NAMALWA (cell line): ENCODE measurements at regions not wholly inside any gene's neighbourhood (a gene's known extent, or its start where the extent isn't known, plus 50 kb on each side); places are given as distances from the start of the nearest gene placed in this dataset.

Source experiments
- DNase-seq: peaks from one replicate; pipeline ENCODE4 v3.0.0-alpha.2; 2015; ENCODE audit warnings: low spot score

GRCh38 chr16:48829336-48830310 lies 219.6 kb upstream of the N4BP1 start:
- DNase-seq = no peak

DNA sequence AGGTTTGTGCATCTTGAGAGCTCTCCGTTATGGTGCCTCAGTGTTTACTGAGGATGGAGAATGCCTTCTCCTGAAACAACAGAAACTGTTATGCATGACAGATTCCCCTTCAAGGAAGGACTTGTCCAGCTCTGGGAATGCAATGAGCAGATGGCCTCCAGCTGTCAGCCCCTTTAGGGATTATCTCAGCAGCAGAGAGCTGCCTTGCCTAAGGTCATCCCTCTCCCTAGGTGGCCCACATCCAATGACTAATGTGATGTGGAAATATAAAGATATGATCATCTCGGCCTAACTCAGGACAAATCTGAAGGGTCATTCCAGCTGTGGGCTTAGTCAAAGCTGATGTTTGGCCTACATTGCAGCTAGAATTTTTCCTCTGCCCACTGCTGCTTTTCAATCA lies 214.3 kb upstream of the N4BP1 start:
- no peak for DNase-seq

- DNase-seq = no peak
These were observed 212.5 kb upstream of the N4BP1 start for GRCh38 chr16:48822431-48822830.

DNA sequence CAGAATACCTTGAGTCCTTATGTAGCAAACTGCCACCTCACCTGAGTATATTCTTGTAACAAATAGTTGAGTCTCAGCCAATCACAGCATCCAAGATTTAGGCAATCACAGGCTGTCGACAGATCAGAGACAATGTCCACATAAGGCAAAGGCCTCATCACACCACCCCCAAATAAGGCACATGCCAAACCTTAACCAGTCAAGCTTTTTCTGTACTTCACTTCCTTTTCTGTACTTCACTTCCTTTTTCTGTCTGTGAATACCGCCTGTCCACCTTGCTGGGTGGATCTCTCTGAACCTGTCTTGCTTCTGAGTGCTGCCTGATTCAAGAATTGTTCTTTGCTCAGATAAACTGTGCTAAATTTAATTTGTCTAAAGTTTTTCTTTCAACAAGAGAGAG lies 210.4 kb upstream of the N4BP1 start:
- DNase-seq = no peak

DNA sequence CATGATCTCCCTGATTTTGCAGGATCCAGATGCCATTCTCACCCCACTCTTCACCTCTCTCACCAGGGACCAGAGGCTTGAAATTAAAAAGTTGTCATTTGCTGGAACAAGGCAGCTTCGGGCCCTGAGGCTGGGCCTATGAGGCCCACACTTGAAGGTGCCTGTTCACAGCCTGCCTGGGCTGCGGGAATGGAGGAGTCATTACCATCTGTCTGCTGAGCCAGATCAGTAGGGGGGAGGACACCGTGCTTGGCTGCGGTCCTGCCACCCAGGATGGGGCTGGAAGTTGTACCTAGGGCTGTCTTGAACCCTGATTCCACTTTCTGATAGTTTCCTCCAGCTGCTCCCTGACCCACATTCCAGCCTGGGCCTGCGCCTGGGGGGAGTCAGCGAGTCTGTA lies 208.3 kb upstream of the N4BP1 start:
- no peak for DNase-seq

DNA sequence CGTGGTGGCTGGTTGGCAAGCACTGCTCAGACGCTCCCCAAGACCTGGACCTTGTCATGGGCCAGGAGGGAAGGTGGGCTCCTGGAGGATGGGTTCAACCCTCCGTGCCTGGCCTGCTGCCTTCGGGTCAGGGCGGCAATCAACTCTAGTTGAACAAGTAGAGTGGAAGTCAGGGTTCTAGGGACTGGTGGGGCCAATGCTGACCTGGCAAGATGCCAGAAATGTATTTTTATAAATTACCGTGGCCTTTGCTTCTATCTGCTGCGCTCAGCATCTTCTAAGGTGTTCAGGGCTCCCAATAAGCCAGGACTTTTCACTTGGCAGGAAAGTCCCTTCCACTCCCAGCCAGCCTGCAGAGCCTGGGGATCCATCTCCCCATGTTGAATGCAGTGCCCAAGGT lies 207.1 kb upstream of the N4BP1 start:
- no peak for DNase-seq

DNA sequence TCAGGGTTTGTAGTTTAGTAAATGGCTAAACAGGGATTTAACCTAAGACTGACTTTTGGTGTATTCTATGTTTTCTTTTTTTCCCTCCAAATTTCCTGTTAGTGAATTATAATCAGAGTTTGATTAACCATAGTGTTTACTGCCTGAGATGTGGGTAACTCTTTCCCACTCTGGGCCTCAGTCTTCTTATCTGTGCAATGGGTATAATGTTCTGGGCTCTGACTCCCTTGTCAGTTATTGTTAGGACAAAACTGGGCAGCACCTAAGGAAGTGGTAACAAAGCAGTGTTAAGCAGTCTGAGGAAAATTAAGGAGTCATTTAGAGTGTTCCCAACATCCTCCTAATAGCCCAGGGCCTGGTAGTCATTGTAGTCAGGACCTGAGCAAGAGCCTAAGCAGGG lies 206.4 kb upstream of the N4BP1 start:
- DNase-seq = no peak

DNA sequence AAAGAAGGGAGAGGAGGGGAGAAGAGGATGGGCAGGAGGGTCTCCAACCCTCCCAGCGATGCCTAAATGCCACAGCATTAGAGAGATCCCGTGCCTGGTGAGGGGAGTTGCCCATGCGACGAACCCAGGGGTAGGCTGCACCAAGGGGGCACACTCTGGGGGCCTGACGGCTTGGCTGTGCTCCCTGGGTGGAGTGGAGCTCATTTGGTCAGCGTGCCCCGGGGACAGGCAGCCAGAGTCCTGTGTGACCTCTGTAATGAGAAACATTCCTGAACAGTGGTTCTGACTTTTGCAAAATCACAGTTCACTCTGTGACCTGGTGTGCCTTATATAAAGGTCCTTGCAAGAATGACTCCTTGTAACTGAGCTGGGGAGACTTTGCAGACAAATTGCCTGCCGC lies 205.0 kb upstream of the N4BP1 start:
- no peak for DNase-seq

DNA sequence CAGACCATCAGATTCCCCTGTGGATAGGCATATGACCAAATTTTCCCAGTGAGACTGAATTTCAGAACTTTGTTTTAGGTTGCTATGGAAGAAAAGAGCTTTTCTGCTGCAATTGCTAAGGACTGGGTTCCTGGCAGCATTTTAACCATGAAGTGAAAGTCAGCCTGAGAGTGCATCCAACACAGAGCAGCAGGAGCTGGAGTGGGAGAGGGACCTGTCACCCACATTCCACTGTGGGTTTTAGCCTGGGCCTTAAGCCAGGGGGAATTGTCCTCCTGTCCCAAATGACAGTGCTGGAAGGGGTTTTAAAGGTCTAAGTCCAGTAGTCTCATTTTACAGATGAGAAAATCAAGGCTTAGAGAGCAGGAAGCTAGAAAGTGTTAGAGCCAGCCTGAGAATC lies 203.5 kb upstream of the N4BP1 start:
- DNase-seq = no peak

DNA sequence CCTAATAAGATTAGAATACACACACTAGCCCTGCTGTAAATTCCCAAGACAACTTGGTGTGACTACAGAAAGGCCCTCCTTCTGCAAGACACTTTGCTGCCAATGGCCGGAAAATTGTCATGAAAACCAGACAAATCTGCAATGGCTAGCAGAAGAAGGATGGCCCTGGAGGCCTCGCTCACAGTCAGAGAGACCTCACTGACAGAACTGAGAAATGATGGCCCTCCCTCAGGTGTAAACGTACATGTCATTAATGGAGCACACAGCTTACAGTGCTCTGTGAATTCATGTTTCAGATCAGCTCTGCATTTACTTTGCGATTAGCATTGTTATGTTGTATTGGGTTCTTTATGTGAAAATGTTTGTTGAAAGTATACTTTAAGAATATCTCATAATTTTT lies 202.9 kb upstream of the N4BP1 start:
- no peak for DNase-seq

GRCh38 chr16:48811478-48811877 lies 201.5 kb upstream of the N4BP1 start:
- DNase-seq = no peak

DNA sequence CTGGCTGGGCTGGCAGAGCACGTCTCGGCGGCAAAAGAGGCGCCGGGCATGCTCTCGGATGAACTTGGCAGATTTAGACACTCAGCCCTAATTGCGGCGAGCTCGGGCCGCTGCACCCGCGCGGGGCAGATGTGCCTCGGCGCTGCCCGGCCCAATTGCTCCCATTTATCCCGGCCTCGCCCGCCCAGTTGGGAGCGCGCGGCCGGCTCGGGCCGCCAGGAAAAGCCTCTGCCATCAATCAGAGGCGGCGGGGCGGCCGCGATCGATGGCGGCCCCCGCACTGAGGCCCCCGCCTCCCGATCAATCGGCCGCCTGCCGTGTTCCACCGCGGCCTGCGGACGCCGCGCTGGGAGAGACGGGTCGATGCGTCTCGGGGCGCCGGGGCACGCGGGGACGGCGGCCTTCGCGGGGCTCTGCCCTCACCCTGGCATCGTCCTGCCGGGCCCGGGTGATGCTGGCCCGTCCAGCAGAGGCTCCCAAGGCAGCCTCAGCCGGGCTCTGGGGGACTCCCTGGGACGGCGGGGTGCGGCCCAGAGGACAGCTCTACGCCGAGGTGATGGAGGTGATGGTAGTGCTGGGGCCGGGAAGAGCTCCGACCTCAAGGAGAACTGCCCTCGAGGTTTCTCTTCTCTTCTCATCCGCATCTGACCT lies 200.9 kb upstream of the N4BP1 start:
- no peak for DNase-seq

DNA sequence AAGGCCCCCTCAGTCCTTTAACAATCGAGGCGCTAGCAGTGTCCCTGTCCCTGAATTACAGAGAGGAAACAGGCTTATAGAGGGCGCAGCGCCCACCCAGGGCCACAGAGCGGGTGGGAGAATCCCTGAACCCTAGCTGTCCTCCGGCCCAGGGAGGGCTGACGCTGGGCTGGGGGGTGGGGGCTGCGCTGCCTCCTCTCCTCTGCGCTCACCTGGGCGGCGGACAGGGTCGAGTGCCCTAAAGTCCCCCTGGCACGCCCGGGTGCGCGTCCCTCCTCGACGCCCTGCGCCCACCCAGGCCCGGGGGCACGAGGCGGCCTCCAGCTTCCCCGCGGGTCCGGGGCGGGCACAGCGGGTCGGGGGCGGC lies 200.4 kb upstream of the N4BP1 start:
- no peak for DNase-seq

- DNase-seq = no peak
These were observed 180.2 kb upstream of the N4BP1 start for GRCh38 chr16:48790151-48790550.

DNA sequence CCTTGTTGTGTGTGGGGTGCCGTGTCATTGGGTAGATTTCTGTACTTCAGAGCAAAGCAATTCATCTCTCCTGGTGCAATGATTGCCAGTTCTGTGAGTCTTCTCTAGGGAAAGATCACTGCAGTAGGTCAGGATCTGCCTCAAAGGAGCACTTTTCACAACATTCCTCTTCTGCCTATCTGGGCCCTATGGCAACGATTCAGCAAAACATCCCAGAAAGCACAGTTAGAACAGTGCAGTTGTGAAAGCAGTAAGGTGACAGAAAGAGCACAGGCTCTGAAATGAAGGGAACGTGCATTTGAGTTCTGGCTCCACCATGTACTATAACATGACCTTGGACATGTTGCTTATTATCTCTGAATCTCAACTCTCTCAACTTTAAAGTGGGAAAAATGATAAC lies 178.5 kb upstream of the N4BP1 start:
- no peak for DNase-seq

DNA sequence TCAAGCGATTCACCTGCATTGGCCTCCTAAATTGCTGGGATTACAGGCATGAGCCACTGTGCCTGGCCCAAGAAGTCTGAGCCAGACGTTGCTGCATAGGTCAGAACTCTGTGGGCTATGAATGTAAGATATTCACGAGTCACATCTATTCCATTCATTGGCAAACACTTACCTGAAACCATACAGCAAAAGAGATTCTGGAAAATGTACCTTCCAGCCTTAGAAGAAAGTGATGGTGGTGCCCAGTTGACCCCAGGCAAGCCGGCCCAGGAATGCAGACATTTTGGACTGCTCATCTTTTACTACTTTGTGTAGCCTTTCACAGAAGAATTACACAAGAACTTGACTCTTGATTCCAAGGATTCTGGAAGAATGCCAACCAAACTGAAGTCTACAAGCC lies 135.6 kb upstream of the N4BP1 start:
- no peak for DNase-seq

- DNase-seq = no peak
These were observed 131.0 kb upstream of the N4BP1 start for GRCh38 chr16:48740964-48741363.

GRCh38 chr16:48734220-48734619 lies 124.2 kb upstream of the N4BP1 start:
- DNase-seq = no peak

DNA sequence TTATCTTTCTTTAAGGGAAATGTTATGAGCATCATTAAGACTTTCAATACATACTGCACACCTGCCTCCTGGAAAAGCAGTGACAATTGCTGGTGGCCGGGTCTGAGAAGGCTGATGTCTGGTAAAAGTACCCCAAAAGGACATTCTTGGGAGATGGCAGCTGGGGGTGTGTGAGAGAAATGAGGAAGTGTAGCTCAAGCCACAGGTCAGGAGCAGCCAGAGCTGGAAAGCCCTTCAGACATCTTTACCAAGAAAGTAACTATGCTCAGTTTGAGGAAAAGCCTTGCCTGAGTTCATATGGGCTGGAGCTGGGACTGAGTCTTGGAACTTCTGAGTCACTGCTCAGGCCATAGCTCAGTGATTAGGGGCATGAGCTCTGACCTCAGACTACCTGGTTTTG lies 94.7 kb upstream of the N4BP1 start:
- DNase-seq = no peak

DNA sequence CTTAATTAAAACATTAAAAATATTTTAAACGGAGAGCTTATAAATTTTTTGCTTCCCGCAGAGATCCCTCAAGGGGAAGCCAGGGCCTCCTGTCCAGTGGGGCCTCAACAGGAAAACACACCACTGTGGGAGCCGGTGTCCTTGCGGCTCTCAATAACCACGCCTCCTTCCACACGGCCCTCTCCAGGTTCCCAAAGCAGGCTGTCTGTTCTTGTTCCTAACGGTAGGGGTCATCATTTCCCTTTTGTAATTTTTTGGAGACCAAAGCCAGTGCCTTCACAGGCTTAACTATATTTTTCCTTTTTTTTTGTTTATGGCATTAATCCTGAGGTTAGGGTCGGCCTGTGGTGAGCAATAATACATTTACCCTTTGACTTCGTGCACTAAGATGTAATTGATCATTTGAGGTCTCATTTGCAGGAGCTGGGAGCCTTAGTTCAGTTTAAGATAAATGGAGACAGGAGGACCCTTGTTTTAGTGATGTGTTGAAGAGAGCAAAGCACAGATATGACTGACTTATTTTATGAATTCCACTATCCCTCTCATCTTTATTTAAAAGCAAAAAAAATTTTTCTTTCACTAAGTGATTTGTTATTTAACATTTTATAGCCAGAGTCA lies 77.5 kb upstream of the N4BP1 start:
- peak; percentile 84 for DNase-seq

- no peak for DNase-seq
These were observed 74.2 kb upstream of the N4BP1 start for GRCh38 chr16:48684148-48684547.

- DNase-seq = no peak
These were observed 73.0 kb upstream of the N4BP1 start for GRCh38 chr16:48682971-48683370.

- DNase-seq = peak; percentile 60
These were observed 71.5 kb upstream of the N4BP1 start for GRCh38 chr16:48681520-48681919.
